CD4-positive, alpha-beta T cell (primary cell): ENCODE measurements at regions not wholly inside any gene's neighbourhood (a gene's known extent, or its start where the extent isn't known, plus 50 kb on each side); places are given as distances from the start of the nearest gene placed in this dataset.
"Not testable (repeated sequence)": the region's sequence is repeated elsewhere in the genome, so short reads cannot be mapped to it uniquely, and the experiment has no call there.

ENCODE experiments used
- ATAC-seq: fragments of 200-7000 bp; cut with Tn5 transposase; one replicate; pipeline ENCODE4 v1.10.0; 2022; ENCODE audit warnings: mild to moderate bottlenecking; ENCODE audit not compliant: poor library complexity
- CTCF ChIA-PET: fragments of 350-600 bp; sonication (Branson Sonifier 250); formaldehyde crosslinking; loops from one replicate; lab custom pipeline; 2021; ENCODE audit warnings: antibody characterized with exemption, inconsistent platforms; lab: Charles Lee
- POLR2A ChIA-PET: fragments of 350-600 bp; sonication (Branson Sonifier 250); formaldehyde crosslinking; loops from one replicate; lab custom pipeline; 2021; ENCODE audit warnings: antibody characterized with exemption, inconsistent platforms; lab: Charles Lee
- DNase-seq, 14 experiments: peaks; one replicate each; pipeline ENCODE4 v3.0.0-alpha.2; 2013 to 2020; ENCODE audit warnings: mixed read lengths in 2 of 14
- H3K27ac ChIP-seq, 2 donors: one replicate each; pipeline versions ENCODE4 v1.5.1 to v1.7.0; 2013; ENCODE audit warnings: low read length in 2 of 2, low read depth in 1 of 2, mild to moderate bottlenecking in 1 of 2
- H3K27me3 ChIP-seq, 2 experiments: 1 replicate in 1 of 2; 2 replicates in 1 of 2; pipeline versions ENCODE4 v1.6.1 to v1.7.0; 2013; ENCODE audit warnings: low read length in 2 of 2, control low read depth in 1 of 2, mild to moderate bottlenecking in 1 of 2, moderate library complexity in 1 of 2; ENCODE audit not compliant: insufficient read depth in 2 of 2, control insufficient read depth in 1 of 2
- H3K36me3 ChIP-seq: one replicate; pipeline ENCODE4 v1.6.1; 2013; ENCODE audit warnings: low read length, control low read depth; ENCODE audit not compliant: insufficient read depth
- H3K4me1 ChIP-seq: one replicate; pipeline ENCODE4 v1.6.1; 2013; ENCODE audit warnings: low read length, control low read depth; ENCODE audit not compliant: insufficient read depth
- H3K4me3 ChIP-seq: one replicate; pipeline ENCODE4 v1.5.1; 2013; ENCODE audit warnings: mild to moderate bottlenecking, low read length, moderate library complexity
- H3K9me3 ChIP-seq, 2 experiments: 1 replicate in 1 of 2; 2 replicates in 1 of 2; pipeline versions ENCODE4 v1.6.1 to v1.7.0; 2013; ENCODE audit warnings: low read length in 2 of 2, mild to moderate bottlenecking in 2 of 2, control low read depth in 1 of 2, moderate library complexity in 1 of 2; ENCODE audit not compliant: control insufficient read depth in 1 of 2, insufficient read depth in 1 of 2
- H3K27ac Mint-ChIP-seq: one replicate; pipeline ENCODE4 v1.8.0; 2020; ENCODE audit warnings: mixed read lengths
- H3K27me3 Mint-ChIP-seq: one replicate; pipeline ENCODE4 v1.8.0; 2021; ENCODE audit warnings: mixed read lengths
- H3K36me3 Mint-ChIP-seq: one replicate; pipeline ENCODE4 v1.8.0; 2021; ENCODE audit warnings: low read depth, mixed read lengths
- H3K4me1 Mint-ChIP-seq: one replicate; pipeline ENCODE4 v1.8.0; 2021; ENCODE audit warnings: low read depth, mixed read lengths
- H3K4me3 Mint-ChIP-seq: one replicate; pipeline ENCODE4 v1.8.0; 2020; ENCODE audit warnings: mild to moderate bottlenecking, mixed read lengths
- H3K9me3 Mint-ChIP-seq: one replicate; pipeline ENCODE4 v1.8.0; 2020; ENCODE audit warnings: mixed read lengths
- intact Hi-C, 2 experiments: fragments of 100-400 bp; cut with DNase I in 1 of 2; cut with micrococcal nuclease in 1 of 2; formaldehyde crosslinking; loops; one replicate each; pipeline versions ENCODE4 v1.15.1 to v1.9.0; 2023 to 2025; cut with DNase I, micrococcal nuclease
- TF ChIP-seq, protein P1 (sequence below): fragments of 200-600 bp; IDR thresholded peaks from one replicate; pipeline ENCODE4 v1.8.0; 2022; ENCODE audit warnings: antibody characterized with exemption, mild to moderate bottlenecking

DNA sequence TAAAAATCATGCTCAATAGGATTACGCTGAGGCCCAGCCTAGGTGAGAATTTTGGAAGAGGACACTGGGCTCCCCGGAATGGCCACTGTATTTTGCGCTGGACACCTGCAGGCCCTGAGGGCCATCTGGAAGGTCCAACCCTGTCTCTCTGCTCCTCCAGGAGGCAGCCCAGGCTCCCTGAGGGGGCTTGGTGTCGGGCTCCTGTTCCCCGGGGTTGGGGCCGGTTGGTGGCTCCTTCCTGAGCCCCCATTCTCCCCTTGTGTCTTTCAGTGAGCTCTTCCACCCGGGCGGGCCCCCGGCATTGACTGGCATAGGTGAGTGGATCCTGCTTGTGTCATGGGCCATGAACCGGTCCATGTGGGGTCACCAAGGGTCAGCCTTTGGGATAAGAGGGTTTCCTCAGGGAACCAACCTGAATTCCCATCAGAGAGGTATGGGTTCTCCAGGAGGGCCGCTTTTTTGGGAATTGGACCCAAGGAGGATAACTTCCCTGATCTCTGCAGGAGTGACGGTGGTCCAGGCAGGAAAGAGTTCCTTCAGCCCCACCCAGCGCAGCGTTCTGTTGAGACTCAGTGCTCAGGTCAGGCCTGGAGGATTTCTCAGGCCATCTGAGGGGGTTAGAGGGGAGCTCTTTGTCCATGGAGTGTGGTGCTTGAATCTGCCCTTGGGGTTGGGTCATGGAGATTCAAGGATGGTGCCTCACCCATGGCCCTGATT is 187.8 kb downstream of the UBE3A start:
- H3K9me3 Mint-ChIP-seq = peaks cover 6% of the 10 kb centered on the region
- no peak overlapping the region for H3K27ac Mint-ChIP-seq
- TF ChIP-seq, protein P1, sequence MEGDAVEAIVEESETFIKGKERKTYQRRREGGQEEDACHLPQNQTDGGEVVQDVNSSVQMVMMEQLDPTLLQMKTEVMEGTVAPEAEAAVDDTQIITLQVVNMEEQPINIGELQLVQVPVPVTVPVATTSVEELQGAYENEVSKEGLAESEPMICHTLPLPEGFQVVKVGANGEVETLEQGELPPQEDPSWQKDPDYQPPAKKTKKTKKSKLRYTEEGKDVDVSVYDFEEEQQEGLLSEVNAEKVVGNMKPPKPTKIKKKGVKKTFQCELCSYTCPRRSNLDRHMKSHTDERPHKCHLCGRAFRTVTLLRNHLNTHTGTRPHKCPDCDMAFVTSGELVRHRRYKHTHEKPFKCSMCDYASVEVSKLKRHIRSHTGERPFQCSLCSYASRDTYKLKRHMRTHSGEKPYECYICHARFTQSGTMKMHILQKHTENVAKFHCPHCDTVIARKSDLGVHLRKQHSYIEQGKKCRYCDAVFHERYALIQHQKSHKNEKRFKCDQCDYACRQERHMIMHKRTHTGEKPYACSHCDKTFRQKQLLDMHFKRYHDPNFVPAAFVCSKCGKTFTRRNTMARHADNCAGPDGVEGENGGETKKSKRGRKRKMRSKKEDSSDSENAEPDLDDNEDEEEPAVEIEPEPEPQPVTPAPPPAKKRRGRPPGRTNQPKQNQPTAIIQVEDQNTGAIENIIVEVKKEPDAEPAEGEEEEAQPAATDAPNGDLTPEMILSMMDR = no peak
- CTCF ChIA-PET = no interaction called here
- H3K27me3 ChIP-seq = no peaks in the 10 kb centered on the region
- no peaks in the 10 kb centered on the region for H3K4me1 Mint-ChIP-seq
- H3K4me1 ChIP-seq = no peaks in the 10 kb centered on the region
- no peak overlapping the region for H3K27ac ChIP-seq
- intact Hi-C loops = loop anchor here in 1 of 2 experiments (10.0 kb wide), 1 partner anchor 56 kb away; no protein-coding TSS in a partner anchor
- H3K4me3 ChIP-seq = no peak overlapping the region
- no peaks in the 10 kb centered on the region for H3K36me3 ChIP-seq
- ATAC-seq (no peak), DNase-seq (peak in 3 of 14 experiments; percentile 1 to 24 (median 2))
- H3K9me3 ChIP-seq = peaks cover 13 to 79% of the 10 kb centered on the region in 2 experiments
- no peak overlapping the region for H3K4me3 Mint-ChIP-seq
- POLR2A ChIA-PET = no interaction called here
- no peaks in the 10 kb centered on the region for H3K36me3 Mint-ChIP-seq
- H3K27me3 Mint-ChIP-seq = no peaks in the 10 kb centered on the region

DNA sequence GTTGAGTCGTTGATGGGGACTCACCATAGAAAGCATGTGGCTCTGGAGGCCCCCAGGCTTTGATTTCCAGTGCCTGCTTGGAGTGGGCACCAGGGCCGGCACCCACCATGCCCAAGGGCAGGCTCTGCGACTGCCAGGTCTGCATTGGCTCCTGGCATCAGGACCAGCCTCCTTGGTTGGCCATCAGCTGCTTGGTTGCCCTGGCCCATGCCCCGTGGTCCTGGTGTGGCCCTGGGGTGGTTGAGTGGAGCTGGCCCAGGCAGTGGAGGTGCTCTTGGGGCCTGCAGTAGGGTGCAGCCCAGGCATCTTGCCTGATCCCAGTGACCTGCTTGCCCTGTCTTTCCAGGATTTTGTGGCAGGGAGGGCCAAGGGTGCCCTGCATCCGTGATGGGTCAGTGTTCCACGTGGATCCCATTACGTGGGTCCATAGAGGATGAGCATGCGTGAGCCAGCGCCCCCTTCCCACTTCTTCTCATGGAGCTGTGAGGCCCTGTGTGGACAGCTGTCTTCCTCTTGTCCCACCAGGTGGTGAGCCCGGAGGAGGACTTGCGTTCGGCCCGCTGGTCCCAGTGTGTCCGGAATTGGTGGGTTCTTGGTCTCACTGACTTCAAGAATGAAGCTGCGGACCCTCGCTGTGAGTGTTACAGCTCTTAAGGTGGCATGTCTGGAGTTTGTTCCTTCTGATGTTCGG is 187.0 kb downstream of the UBE3A start:
- no peaks in the 10 kb centered on the region for H3K36me3 Mint-ChIP-seq
- no peaks in the 10 kb centered on the region for H3K4me1 Mint-ChIP-seq
- H3K9me3 Mint-ChIP-seq = peaks cover 9% of the 10 kb centered on the region
- no peak overlapping the region for H3K27ac ChIP-seq
- H3K27me3 ChIP-seq = no peaks in the 10 kb centered on the region
- H3K9me3 ChIP-seq = peaks cover 13 to 71% of the 10 kb centered on the region in 2 experiments
- ChIA-PET CTCF (no interaction called here), POLR2A (no interaction called here)
- intact Hi-C loops = loop anchor here in 1 of 2 experiments (10.0 kb wide), 1 partner anchor 57 kb away; no protein-coding TSS in a partner anchor
- DNase-seq (peak in 3 of 14 experiments; percentile 2 to 25 (median 7)), ATAC-seq (no peak)
- H3K27ac Mint-ChIP-seq = no peak overlapping the region
- H3K4me1 ChIP-seq = no peaks in the 10 kb centered on the region
- TF ChIP-seq, protein P1 = no peak
- H3K4me3 Mint-ChIP-seq = no peak overlapping the region
- H3K27me3 Mint-ChIP-seq = no peaks in the 10 kb centered on the region
- no peaks in the 10 kb centered on the region for H3K36me3 ChIP-seq
- H3K4me3 ChIP-seq = no peak overlapping the region

DNA sequence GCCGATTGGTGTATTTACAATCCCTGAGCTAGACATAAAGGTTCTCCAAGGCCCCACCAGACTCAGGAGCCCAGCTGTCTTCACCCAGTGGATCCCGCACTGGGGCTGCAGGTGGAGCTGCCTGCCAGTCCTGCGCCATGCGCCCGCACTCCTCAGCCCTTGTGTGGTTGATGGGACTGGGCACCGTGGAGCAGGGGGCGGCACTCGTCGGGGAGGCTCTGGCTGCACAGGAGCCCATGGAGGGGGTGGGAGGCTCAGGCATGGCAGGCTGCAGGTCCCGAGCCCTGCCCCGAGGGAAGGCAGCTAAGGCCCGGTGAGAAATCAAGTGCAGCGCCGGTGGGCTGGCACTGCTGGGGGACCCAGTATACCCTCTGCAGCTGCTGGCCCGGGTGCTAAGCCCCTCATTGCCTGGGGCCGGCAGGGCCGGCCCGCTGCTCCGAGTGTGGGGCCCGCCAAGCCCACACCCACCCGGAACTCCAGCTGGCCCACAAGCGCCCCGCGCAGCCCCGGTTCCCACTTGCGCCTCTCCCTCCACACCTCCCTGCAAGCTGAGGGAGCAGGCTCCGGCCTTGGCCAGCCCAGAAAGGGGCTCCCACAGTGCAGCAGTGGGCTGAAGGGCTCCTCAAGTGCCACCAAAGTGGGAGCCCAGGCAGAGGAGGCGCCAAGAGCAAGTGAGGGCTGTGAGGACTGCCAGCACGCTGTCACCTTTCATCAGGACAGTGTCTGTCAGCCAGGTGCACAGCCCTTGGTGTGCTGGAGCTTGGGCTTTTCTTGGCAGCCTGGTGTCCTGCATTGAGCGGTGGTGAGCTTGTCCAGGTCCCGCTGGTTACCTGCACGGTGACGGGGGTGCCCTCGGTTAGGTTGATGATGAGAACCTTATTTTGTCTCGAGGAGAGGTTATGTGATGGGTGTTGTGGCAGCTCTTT is 185.5 kb downstream of the UBE3A start:
- POLR2A ChIA-PET, H3K27ac Mint-ChIP-seq, H3K9me3 Mint-ChIP-seq, H3K36me3 ChIP-seq, H3K4me1 Mint-ChIP-seq, CTCF ChIA-PET, H3K27ac ChIP-seq, H3K36me3 Mint-ChIP-seq, H3K4me3 Mint-ChIP-seq, H3K27me3 Mint-ChIP-seq, H3K27me3 ChIP-seq, H3K4me1 ChIP-seq, H3K4me3 ChIP-seq, ATAC-seq: not testable (repeated sequence)
- peaks cover 13 to 57% of the 10 kb centered on the region in 2 experiments for H3K9me3 ChIP-seq
- intact Hi-C loops = loop anchor here in 1 of 2 experiments (10.0 kb wide), 1 partner anchor 59 kb away; no protein-coding TSS in a partner anchor
- DNase-seq = peak in 1 of 14 experiments; percentile 26
